ENCODE measurements at regions not wholly inside any gene's neighbourhood (a gene's known extent, or its start where the extent isn't known, plus 50 kb on each side); places are given as distances from the start of the nearest gene placed in this dataset.

DNA sequence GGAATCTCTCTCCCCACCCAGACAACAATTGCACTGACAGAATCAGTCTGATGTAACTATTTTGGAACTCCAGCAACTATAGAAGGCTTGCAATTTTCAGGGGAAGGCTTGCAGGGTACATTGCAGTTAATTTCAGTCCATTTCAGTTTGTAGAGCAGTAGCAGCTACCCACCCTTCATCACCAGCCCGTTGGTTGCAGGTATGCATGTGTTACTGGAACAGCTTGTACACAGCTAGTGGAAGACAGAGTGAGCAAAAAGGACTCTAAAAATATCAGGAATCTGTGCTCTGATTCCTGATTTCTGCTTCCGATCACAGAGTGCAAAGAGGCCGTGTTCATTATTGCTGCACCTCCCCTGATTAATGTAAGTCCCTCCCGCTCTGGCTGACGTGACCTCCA lies 449.0 kb downstream of the NPHP4 start:
- TF ChIP-seq, protein P1, sequence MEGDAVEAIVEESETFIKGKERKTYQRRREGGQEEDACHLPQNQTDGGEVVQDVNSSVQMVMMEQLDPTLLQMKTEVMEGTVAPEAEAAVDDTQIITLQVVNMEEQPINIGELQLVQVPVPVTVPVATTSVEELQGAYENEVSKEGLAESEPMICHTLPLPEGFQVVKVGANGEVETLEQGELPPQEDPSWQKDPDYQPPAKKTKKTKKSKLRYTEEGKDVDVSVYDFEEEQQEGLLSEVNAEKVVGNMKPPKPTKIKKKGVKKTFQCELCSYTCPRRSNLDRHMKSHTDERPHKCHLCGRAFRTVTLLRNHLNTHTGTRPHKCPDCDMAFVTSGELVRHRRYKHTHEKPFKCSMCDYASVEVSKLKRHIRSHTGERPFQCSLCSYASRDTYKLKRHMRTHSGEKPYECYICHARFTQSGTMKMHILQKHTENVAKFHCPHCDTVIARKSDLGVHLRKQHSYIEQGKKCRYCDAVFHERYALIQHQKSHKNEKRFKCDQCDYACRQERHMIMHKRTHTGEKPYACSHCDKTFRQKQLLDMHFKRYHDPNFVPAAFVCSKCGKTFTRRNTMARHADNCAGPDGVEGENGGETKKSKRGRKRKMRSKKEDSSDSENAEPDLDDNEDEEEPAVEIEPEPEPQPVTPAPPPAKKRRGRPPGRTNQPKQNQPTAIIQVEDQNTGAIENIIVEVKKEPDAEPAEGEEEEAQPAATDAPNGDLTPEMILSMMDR (conservative IDR thresholded peaks at IDR 0.05 in 1 of 2, IDR thresholded peaks at IDR 0.05 in 1 of 2; ENCODE audit: low read depth in 1 of 2, low read length in 2 of 2) = no peak
- TF ChIP-seq EZH2 (IDR thresholded peaks at IDR 0.05; ENCODE audit: low read length, missing control alignments) = no peak

Measured in fibroblast of lung (primary cell).